ENCODE measurements at regions not wholly inside any gene's neighbourhood (a gene's known extent, or its start where the extent isn't known, plus 50 kb on each side); places are given as distances from the start of the nearest gene placed in this dataset.

- H3K9ac ChIP-seq (ENCODE audit: low read depth in 1 of 2, low read length in 2 of 2), result no peak overlapping the region
- no peak overlapping the region for H3K27ac ChIP-seq (ENCODE audit: low read depth in 1 of 2, low read length in 2 of 2)
- WGBS, result 70% methylated on average over 1 of the region's 1 CpG
- H3K36me3 ChIP-seq (ENCODE audit: control insufficient read depth in 4 of 4, insufficient read depth in 3 of 4, low read depth in 1 of 4, low read length in 3 of 4), result no peaks in the 10 kb centered on the region
- no peak overlapping the region for H3K4me3 ChIP-seq (ENCODE audit: low read depth in 1 of 3, low read length in 3 of 3)
- TF ChIP-seq RXRA (IDR thresholded peaks at IDR 0.05) (no peak), CTCF (IDR thresholded peaks at IDR 0.05; ENCODE audit: low read depth, low read length, missing input control) (no peak)
- TF ChIP-seq, protein P1, sequence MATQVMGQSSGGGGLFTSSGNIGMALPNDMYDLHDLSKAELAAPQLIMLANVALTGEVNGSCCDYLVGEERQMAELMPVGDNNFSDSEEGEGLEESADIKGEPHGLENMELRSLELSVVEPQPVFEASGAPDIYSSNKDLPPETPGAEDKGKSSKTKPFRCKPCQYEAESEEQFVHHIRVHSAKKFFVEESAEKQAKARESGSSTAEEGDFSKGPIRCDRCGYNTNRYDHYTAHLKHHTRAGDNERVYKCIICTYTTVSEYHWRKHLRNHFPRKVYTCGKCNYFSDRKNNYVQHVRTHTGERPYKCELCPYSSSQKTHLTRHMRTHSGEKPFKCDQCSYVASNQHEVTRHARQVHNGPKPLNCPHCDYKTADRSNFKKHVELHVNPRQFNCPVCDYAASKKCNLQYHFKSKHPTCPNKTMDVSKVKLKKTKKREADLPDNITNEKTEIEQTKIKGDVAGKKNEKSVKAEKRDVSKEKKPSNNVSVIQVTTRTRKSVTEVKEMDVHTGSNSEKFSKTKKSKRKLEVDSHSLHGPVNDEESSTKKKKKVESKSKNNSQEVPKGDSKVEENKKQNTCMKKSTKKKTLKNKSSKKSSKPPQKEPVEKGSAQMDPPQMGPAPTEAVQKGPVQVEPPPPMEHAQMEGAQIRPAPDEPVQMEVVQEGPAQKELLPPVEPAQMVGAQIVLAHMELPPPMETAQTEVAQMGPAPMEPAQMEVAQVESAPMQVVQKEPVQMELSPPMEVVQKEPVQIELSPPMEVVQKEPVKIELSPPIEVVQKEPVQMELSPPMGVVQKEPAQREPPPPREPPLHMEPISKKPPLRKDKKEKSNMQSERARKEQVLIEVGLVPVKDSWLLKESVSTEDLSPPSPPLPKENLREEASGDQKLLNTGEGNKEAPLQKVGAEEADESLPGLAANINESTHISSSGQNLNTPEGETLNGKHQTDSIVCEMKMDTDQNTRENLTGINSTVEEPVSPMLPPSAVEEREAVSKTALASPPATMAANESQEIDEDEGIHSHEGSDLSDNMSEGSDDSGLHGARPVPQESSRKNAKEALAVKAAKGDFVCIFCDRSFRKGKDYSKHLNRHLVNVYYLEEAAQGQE (IDR thresholded peaks at IDR 0.05), result no peak
- no peaks in the 10 kb centered on the region for H3K27me3 ChIP-seq (ENCODE audit: control insufficient read depth in 4 of 4, insufficient read depth in 4 of 4, low read length in 3 of 4)
- DNase-seq (ENCODE audit: low spot score), result no peak
- H3K9me3 ChIP-seq (ENCODE audit: control insufficient read depth in 4 of 4, low read length in 3 of 4), result no peaks in the 10 kb centered on the region
- no peaks in the 10 kb centered on the region for H3K4me1 ChIP-seq (ENCODE audit: control insufficient read depth in 4 of 4, insufficient read depth in 4 of 4, low read length in 3 of 4)
Observed at GRCh38 chr1:116833718-116834117, 76.0 kb upstream of the PTGFRN start.

DNA sequence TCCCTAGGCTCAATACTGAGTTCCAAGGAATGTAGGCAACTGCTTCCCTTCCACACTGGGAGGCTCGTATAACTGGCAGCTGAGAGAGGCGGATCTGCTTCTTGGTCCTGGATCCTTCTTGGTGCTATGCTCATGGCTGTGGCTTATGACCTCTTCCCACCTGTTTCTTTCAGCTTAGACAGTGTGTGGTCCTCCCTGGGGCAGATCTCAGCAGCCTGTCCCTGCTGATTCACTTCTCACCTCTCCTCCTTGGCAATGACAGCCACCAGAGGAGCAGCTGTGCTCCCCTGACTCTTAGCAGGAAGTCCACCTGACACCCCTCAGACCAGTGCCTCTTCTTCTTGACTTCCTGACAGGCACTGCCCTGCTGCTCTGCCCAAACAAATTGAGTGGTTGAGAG, 75.1 kb upstream of the PTGFRN start:
- Histone ChIP-seq H3K9me3 (ENCODE audit: control insufficient read depth in 4 of 4, low read length in 3 of 4) (no peaks in the 10 kb centered on the region), H3K27ac (ENCODE audit: low read depth in 1 of 2, low read length in 2 of 2) (no peak overlapping the region), H3K9ac (ENCODE audit: low read depth in 1 of 2, low read length in 2 of 2) (no peak overlapping the region), H3K36me3 (ENCODE audit: control insufficient read depth in 4 of 4, insufficient read depth in 3 of 4, low read depth in 1 of 4, low read length in 3 of 4) (no peaks in the 10 kb centered on the region), H3K4me3 (ENCODE audit: low read depth in 1 of 3, low read length in 3 of 3) (no peak overlapping the region), H3K4me1 (ENCODE audit: control insufficient read depth in 4 of 4, insufficient read depth in 4 of 4, low read length in 3 of 4) (no peaks in the 10 kb centered on the region), H3K27me3 (ENCODE audit: control insufficient read depth in 4 of 4, insufficient read depth in 4 of 4, low read length in 3 of 4) (no peaks in the 10 kb centered on the region)
- 89% methylated on average over 2 of the region's 2 CpGs for WGBS
- TF ChIP-seq HNF4G (IDR thresholded peaks at IDR 0.05), result no peak
- TF ChIP-seq RAD21 (IDR thresholded peaks at IDR 0.05), result no peak
- TF ChIP-seq, protein P1 (IDR thresholded peaks at IDR 0.05), result no peak
- no peak for TF ChIP-seq SP1 (IDR thresholded peaks at IDR 0.05)
- TF ChIP-seq RXRA (IDR thresholded peaks at IDR 0.05), result no peak
- TF ChIP-seq FOXA2 (IDR thresholded peaks at IDR 0.05), result no peak
- TF ChIP-seq FOXA1 (IDR thresholded peaks at IDR 0.05), result no peak
- TF ChIP-seq GABPA (IDR thresholded peaks at IDR 0.05 in 1 of 2, conservative IDR thresholded peaks at IDR 0.05 in 1 of 2), result no peak
- TF ChIP-seq, protein P2, sequence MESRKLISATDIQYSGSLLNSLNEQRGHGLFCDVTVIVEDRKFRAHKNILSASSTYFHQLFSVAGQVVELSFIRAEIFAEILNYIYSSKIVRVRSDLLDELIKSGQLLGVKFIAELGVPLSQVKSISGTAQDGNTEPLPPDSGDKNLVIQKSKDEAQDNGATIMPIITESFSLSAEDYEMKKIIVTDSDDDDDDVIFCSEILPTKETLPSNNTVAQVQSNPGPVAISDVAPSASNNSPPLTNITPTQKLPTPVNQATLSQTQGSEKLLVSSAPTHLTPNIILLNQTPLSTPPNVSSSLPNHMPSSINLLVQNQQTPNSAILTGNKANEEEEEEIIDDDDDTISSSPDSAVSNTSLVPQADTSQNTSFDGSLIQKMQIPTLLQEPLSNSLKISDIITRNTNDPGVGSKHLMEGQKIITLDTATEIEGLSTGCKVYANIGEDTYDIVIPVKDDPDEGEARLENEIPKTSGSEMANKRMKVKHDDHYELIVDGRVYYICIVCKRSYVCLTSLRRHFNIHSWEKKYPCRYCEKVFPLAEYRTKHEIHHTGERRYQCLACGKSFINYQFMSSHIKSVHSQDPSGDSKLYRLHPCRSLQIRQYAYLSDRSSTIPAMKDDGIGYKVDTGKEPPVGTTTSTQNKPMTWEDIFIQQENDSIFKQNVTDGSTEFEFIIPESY (IDR thresholded peaks at IDR 0.05), result no peak
- TF ChIP-seq CTCF (IDR thresholded peaks at IDR 0.05; ENCODE audit: low read depth, low read length, missing input control), result no peak
- DNase-seq (ENCODE audit: low spot score), result no peak
